ENCODE measurements at regions not wholly inside any gene's neighbourhood (a gene's known extent, or its start where the extent isn't known, plus 50 kb on each side); places are given as distances from the start of the nearest gene placed in this dataset.

DNA sequence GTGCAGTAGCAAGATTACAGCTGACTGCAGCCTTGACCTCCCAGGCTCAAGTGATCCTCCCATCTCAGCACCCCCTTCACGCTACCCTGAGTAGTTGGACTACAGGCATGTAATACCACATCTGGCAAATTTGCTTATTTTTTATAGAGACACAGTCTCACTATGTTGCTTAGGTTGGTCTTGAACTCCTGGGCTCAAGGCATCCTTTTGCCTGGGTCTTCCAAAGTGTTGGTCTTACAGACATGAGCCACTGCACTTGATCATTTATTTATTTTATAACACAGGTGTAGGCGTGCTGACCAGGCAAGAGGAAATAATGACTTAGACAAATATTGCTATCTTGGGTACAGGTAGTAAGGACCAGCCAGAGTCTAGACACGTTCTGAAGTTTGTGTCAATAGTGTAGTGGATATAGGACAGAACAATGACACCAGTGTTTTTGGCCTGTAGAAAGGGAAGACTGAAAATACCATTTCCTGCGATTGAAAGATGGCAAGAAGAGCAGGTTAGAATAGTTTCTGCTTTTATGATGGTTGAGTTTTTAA is 71.0 kb upstream of the THUMPD2 start:
- H3K27me3 ChIP-seq (replicated peaks; ENCODE audit: insufficient read depth): no peaks in the 10 kb centered on the region
- H3K36me3 ChIP-seq: no peaks in the 10 kb centered on the region
- TF ChIP-seq, protein P1, sequence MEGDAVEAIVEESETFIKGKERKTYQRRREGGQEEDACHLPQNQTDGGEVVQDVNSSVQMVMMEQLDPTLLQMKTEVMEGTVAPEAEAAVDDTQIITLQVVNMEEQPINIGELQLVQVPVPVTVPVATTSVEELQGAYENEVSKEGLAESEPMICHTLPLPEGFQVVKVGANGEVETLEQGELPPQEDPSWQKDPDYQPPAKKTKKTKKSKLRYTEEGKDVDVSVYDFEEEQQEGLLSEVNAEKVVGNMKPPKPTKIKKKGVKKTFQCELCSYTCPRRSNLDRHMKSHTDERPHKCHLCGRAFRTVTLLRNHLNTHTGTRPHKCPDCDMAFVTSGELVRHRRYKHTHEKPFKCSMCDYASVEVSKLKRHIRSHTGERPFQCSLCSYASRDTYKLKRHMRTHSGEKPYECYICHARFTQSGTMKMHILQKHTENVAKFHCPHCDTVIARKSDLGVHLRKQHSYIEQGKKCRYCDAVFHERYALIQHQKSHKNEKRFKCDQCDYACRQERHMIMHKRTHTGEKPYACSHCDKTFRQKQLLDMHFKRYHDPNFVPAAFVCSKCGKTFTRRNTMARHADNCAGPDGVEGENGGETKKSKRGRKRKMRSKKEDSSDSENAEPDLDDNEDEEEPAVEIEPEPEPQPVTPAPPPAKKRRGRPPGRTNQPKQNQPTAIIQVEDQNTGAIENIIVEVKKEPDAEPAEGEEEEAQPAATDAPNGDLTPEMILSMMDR (IDR thresholded peaks at IDR 0.05): no peak
- TF ChIP-seq POLR2A (IDR thresholded peaks at IDR 0.05) (no peak), POLR2AphosphoS5 (IDR thresholded peaks at IDR 0.05) (peak; percentile 25)
- intact Hi-C loops (cut with DNase I): no loop called here
- H3K27ac ChIP-seq: no peak overlapping the region
- WGBS: 53% methylated on average over 4 of the region's 4 CpGs
- DNase-seq (ENCODE audit: low spot score): no peak
- H3K9me3 ChIP-seq: no peaks in the 10 kb centered on the region
- H3K4me3 ChIP-seq: no peak overlapping the region
- no peaks in the 10 kb centered on the region for H3K4me1 ChIP-seq (replicated peaks)

DNA sequence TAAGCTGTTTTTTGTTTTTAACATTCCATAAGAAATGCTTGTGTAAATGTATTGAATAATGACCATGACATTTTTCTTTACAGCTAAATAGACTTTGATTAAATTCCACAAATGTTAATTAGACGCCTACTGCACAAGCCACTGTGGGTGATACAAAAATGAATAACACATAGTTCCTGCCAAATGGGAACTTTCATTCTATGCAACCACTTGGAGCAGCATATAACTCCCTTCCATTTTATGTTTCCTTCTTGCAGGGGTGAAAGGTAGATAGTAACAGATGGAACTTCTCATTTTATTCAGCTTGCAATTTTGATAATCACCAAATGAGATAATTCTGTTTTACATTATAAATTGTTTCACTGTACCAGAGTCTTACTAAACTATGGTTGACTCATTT is 70.0 kb upstream of the THUMPD2 start:
- intact Hi-C loops (cut with DNase I): no loop called here

DNA sequence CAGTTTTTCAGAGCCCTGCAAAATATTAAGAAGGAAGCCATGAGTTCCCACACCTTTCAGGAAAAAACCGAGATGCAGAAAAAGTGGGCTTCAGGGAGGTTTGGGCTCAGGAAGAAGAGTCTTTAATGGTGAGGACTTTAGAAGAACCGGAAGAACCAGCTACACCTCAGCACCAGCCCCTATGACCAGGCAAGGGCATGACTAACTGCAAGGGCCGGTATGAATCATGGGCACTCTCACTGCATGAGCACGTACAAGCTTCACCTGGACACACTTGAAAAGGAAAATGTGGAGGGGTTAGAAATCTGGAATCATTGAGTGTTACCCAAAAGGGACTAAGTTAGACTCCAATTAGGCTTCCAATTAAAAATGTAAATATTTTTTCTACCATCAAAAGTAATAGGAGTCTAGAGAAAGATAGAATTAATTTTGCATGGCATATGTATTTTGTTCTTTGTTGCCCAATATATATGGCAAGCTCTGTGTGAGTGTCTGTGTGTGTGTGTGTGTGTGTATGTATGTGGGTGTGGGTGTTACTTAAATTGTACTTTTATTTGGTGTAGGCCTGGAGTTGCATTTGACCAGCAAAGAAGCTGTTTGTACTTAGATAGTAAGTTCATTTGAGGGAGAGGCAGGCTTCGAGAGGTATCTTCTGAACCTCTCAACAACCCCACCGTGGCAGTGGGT is 66.5 kb upstream of the THUMPD2 start:
- Histone ChIP-seq H3K4me3 (no peak overlapping the region), H3K27ac (no peak overlapping the region), H3K27me3 (replicated peaks; ENCODE audit: insufficient read depth) (no peaks in the 10 kb centered on the region), H3K36me3 (no peaks in the 10 kb centered on the region), H3K9me3 (no peaks in the 10 kb centered on the region), H3K4me1 (replicated peaks) (no peaks in the 10 kb centered on the region)
- TF ChIP-seq, protein P1 (IDR thresholded peaks at IDR 0.05): no peak
- intact Hi-C loops (cut with DNase I): no loop called here
- no peak for DNase-seq (ENCODE audit: low spot score)
- WGBS: 73% methylated on average over 6 of the region's 6 CpGs

More for the DNA sequence above, 70.0 kb upstream of the THUMPD2 start:
- TF ChIP-seq, protein P1 (IDR thresholded peaks at IDR 0.05): no peak
- TF ChIP-seq POLR2AphosphoS5 (IDR thresholded peaks at IDR 0.05) (no peak), POLR2A (IDR thresholded peaks at IDR 0.05) (no peak)
- Histone ChIP-seq H3K27ac (no peak overlapping the region), H3K9me3 (no peaks in the 10 kb centered on the region), H3K27me3 (replicated peaks; ENCODE audit: insufficient read depth) (no peaks in the 10 kb centered on the region), H3K36me3 (no peaks in the 10 kb centered on the region), H3K4me1 (replicated peaks) (no peaks in the 10 kb centered on the region), H3K4me3 (no peak overlapping the region)
- DNase-seq (ENCODE audit: low spot score): no peak
- 74% methylated on average over 1 of the region's 1 CpG for WGBS

DNA sequence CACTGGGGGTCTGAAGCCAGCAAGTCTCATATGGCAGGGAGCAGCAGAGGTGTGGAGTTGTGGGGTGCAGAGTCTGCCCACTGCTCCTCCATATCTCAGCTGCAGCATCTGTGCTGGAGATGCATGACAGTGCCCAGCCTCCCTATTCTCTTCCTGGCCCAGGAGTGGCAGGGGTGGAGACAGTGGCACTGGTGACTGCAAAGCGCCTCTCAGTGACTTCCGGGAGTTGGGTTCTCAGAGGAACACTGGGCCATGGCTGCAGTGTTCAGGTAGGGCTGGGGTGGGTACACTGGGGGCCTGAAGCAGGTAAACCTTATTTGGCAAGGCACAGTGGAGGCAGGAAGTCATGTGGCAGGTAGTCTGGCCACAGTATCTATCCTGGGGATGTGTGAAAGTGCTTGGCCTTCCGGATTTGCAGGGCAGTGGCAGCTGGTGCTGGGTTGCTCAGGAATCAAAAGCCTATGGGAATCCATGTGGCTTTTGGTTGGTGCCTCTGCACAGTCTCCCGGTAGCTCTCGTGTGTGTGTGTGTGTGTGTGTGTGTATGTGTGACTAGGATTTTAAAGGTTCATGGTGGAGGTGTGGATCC is 60.3 kb upstream of the THUMPD2 start:
- H3K9me3 ChIP-seq: no peaks in the 10 kb centered on the region
- 89% methylated on average over 5 of the region's 5 CpGs for WGBS
- DNase-seq (ENCODE audit: low spot score): no peak
- intact Hi-C loops (cut with DNase I): no loop called here
- H3K4me1 ChIP-seq (replicated peaks): no peaks in the 10 kb centered on the region
- H3K27ac ChIP-seq: no peak overlapping the region
- no peaks in the 10 kb centered on the region for H3K36me3 ChIP-seq
- no peak overlapping the region for H3K4me3 ChIP-seq
- TF ChIP-seq POLR2A (IDR thresholded peaks at IDR 0.05) (no peak), POLR2AphosphoS5 (IDR thresholded peaks at IDR 0.05) (no peak)
- TF ChIP-seq, protein P1 (IDR thresholded peaks at IDR 0.05): no peak
- no peaks in the 10 kb centered on the region for H3K27me3 ChIP-seq (replicated peaks; ENCODE audit: insufficient read depth)

DNA sequence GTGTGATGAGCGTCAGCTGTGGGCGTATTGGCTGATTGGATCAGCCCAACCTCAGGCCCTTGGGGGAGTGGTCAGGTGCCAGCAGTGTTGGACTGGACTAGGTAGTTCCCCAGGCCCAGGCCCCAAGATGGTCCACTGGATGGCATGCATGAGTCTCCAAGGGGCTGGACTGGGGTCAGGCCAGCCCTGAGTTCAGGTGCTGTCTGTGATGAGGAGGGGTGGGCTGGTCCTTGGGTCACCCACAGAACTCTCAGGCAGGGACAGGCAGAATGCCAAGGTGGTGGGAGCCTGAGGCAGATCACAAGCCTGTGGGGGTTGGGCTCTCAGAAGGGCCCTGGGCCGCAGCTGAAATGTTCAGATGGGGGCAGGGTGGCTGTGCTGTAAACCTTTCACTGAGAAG is 59.5 kb upstream of the THUMPD2 start:
- H3K4me3 ChIP-seq: no peak overlapping the region
- DNase-seq (ENCODE audit: low spot score): no peak
- H3K4me1 ChIP-seq (replicated peaks): no peaks in the 10 kb centered on the region
- H3K27ac ChIP-seq: no peak overlapping the region
- H3K9me3 ChIP-seq: no peaks in the 10 kb centered on the region
- WGBS: 81% methylated on average over 3 of the region's 3 CpGs
- intact Hi-C loops (cut with DNase I): no loop called here
- TF ChIP-seq POLR2A (IDR thresholded peaks at IDR 0.05) (no peak), POLR2AphosphoS5 (IDR thresholded peaks at IDR 0.05) (no peak)
- TF ChIP-seq, protein P1 (IDR thresholded peaks at IDR 0.05): no peak
- no peaks in the 10 kb centered on the region for H3K27me3 ChIP-seq (replicated peaks; ENCODE audit: insufficient read depth)
- no peaks in the 10 kb centered on the region for H3K36me3 ChIP-seq
